Mucosa of stomach (tissue), 1 donor: ENCODE measurements at regions not wholly inside any gene's neighbourhood (a gene's known extent, or its start where the extent isn't known, plus 50 kb on each side); places are given as distances from the start of the nearest gene placed in this dataset.

Experiments
- H3K27me3 ChIP-seq: one replicate; pipeline ENCODE4 v1.7.0; 2013; ENCODE audit warnings: mild to moderate bottlenecking, low read length; ENCODE audit not compliant: control insufficient read depth, insufficient read depth
- H3K36me3 ChIP-seq: one replicate; pipeline ENCODE4 v1.7.0; 2013; ENCODE audit warnings: low read length; ENCODE audit not compliant: control insufficient read depth, insufficient read depth
- H3K4me1 ChIP-seq: one replicate; pipeline ENCODE4 v1.7.0; 2013; ENCODE audit warnings: mild to moderate bottlenecking, low read length; ENCODE audit not compliant: control insufficient read depth, insufficient read depth
- H3K4me3 ChIP-seq: one replicate; pipeline ENCODE4 v1.7.0; 2013; ENCODE audit warnings: low read length
- H3K9ac ChIP-seq: one replicate; pipeline ENCODE4 v1.7.0; 2013; ENCODE audit warnings: mild to moderate bottlenecking, low read length, moderate library complexity
- H3K9me3 ChIP-seq: one replicate; pipeline ENCODE4 v1.7.0; 2013; ENCODE audit warnings: mild to moderate bottlenecking, low read length, moderate library complexity; ENCODE audit not compliant: control insufficient read depth
- donor health status: Pancreatic carcinoma.

GRCh38 chr18:40878371-40878770 lies 1076.7 kb upstream of the PIK3C3 start:
- Histone ChIP-seq H3K4me3 (no peak overlapping the region), H3K36me3 (no peaks in the 10 kb centered on the region), H3K9ac (no peak overlapping the region), H3K9me3 (no peaks in the 10 kb centered on the region), H3K27me3 (no peaks in the 10 kb centered on the region), H3K4me1 (peaks cover 6% of the 10 kb centered on the region)

- H3K36me3 ChIP-seq: no peaks in the 10 kb centered on the region
- peaks cover 6% of the 10 kb centered on the region for H3K4me1 ChIP-seq
- H3K27me3 ChIP-seq: no peaks in the 10 kb centered on the region
- no peak overlapping the region for H3K9ac ChIP-seq
- no peaks in the 10 kb centered on the region for H3K9me3 ChIP-seq
- no peak overlapping the region for H3K4me3 ChIP-seq
These were observed 1077.9 kb upstream of the PIK3C3 start for GRCh38 chr18:40877096-40877495.

GRCh38 chr18:40875101-40875615 lies 1079.9 kb upstream of the PIK3C3 start:
- Histone ChIP-seq H3K9ac (no peak overlapping the region), H3K4me3 (no peak overlapping the region)

GRCh38 chr18:40874233-40874632 lies 1080.8 kb upstream of the PIK3C3 start:
- Histone ChIP-seq H3K27me3 (no peaks in the 10 kb centered on the region), H3K4me3 (no peak overlapping the region), H3K36me3 (no peaks in the 10 kb centered on the region), H3K9ac (no peak overlapping the region), H3K4me1 (peaks cover 6% of the 10 kb centered on the region), H3K9me3 (no peaks in the 10 kb centered on the region)

More at GRCh38 chr18:40875101-40875615, 1079.9 kb upstream of the PIK3C3 start:
- Histone ChIP-seq H3K27me3 (no peaks in the 10 kb centered on the region), H3K36me3 (no peaks in the 10 kb centered on the region), H3K4me1 (peaks cover 6% of the 10 kb centered on the region), H3K9me3 (no peaks in the 10 kb centered on the region)

- Histone ChIP-seq H3K4me1 (no peaks in the 10 kb centered on the region), H3K9ac (no peak overlapping the region), H3K27me3 (no peaks in the 10 kb centered on the region), H3K9me3 (no peaks in the 10 kb centered on the region), H3K4me3 (no peak overlapping the region), H3K36me3 (no peaks in the 10 kb centered on the region)
These were observed 1086.8 kb upstream of the PIK3C3 start for GRCh38 chr18:40868110-40868858.

- Histone ChIP-seq H3K9me3 (no peaks in the 10 kb centered on the region), H3K4me3 (no peak overlapping the region), H3K27me3 (no peaks in the 10 kb centered on the region), H3K9ac (no peak overlapping the region), H3K36me3 (no peaks in the 10 kb centered on the region), H3K4me1 (no peaks in the 10 kb centered on the region)
These were observed 1087.6 kb upstream of the PIK3C3 start for GRCh38 chr18:40867459-40867858.

- Histone ChIP-seq H3K9me3 (no peaks in the 10 kb centered on the region), H3K36me3 (no peaks in the 10 kb centered on the region), H3K9ac (no peak overlapping the region), H3K4me1 (no peaks in the 10 kb centered on the region), H3K27me3 (no peaks in the 10 kb centered on the region), H3K4me3 (no peak overlapping the region)
These were observed 1088.1 kb upstream of the PIK3C3 start for GRCh38 chr18:40866968-40867367.

- H3K36me3 ChIP-seq: no peaks in the 10 kb centered on the region
- H3K27me3 ChIP-seq: no peaks in the 10 kb centered on the region
- H3K9me3 ChIP-seq: no peaks in the 10 kb centered on the region
- H3K4me1 ChIP-seq: no peaks in the 10 kb centered on the region
- no peak overlapping the region for H3K9ac ChIP-seq
- no peak overlapping the region for H3K4me3 ChIP-seq
These were observed 1088.9 kb upstream of the PIK3C3 start for GRCh38 chr18:40866013-40866645.

- H3K36me3 ChIP-seq: no peaks in the 10 kb centered on the region
- no peaks in the 10 kb centered on the region for H3K4me1 ChIP-seq
- H3K4me3 ChIP-seq: no peak overlapping the region
- no peaks in the 10 kb centered on the region for H3K9me3 ChIP-seq
- H3K27me3 ChIP-seq: no peaks in the 10 kb centered on the region
- no peak overlapping the region for H3K9ac ChIP-seq
These were observed 1090.2 kb upstream of the PIK3C3 start for GRCh38 chr18:40864846-40865245.

- Histone ChIP-seq H3K4me3 (no peak overlapping the region), H3K4me1 (no peaks in the 10 kb centered on the region), H3K27me3 (no peaks in the 10 kb centered on the region), H3K9ac (no peak overlapping the region), H3K9me3 (no peaks in the 10 kb centered on the region), H3K36me3 (no peaks in the 10 kb centered on the region)
These were observed 1091.2 kb upstream of the PIK3C3 start for GRCh38 chr18:40863801-40864200.

GRCh38 chr18:40860189-40860588 lies 1094.8 kb upstream of the PIK3C3 start:
- Histone ChIP-seq H3K27me3 (no peaks in the 10 kb centered on the region), H3K9ac (no peak overlapping the region), H3K4me3 (no peak overlapping the region), H3K36me3 (no peaks in the 10 kb centered on the region), H3K4me1 (no peaks in the 10 kb centered on the region), H3K9me3 (no peaks in the 10 kb centered on the region)

- Histone ChIP-seq H3K9ac (no peak overlapping the region), H3K9me3 (no peaks in the 10 kb centered on the region), H3K4me3 (no peak overlapping the region), H3K36me3 (no peaks in the 10 kb centered on the region), H3K27me3 (no peaks in the 10 kb centered on the region), H3K4me1 (no peaks in the 10 kb centered on the region)
These were observed 1099.4 kb upstream of the PIK3C3 start for GRCh38 chr18:40855661-40856060.
